Upper lobe of left lung (tissue), 6 donors: ENCODE measurements at regions not wholly inside any gene's neighbourhood (a gene's known extent, or its start where the extent isn't known, plus 50 kb on each side); places are given as distances from the start of the nearest gene placed in this dataset.
"Not testable (repeated sequence)": the region's sequence is repeated elsewhere in the genome, so short reads cannot be mapped to it uniquely, and the experiment has no call there.

ENCODE experiments used
- ATAC-seq, 2 donors: fragments of 200-7000 bp; cut with Tn5 transposase; one replicate each; pipeline ENCODE4 v1.9.1; 2022; ENCODE audit warnings: mild to moderate bottlenecking in 2 of 2, moderate library complexity in 2 of 2; ENCODE audit not compliant: low FRiP score in 2 of 2
- DNase-seq, 2 donors: peaks; one replicate each; pipeline ENCODE4 v3.0.0-alpha.2; 2019 to 2020
- H3K27ac ChIP-seq, 4 donors: fragments of 200-600 bp; sonication (generic); one replicate each; pipeline ENCODE4 v1.5.1; 2016 to 2019
- H3K27me3 ChIP-seq, 4 donors: fragments of 200-600 bp; sonication (generic); one replicate each; pipeline ENCODE4 v1.5.1; 2017 to 2019
- H3K36me3 ChIP-seq, 4 donors: fragments of 200-600 bp; sonication (generic); one replicate each; pipeline ENCODE4 v1.5.1; 2016 to 2019
- H3K4me1 ChIP-seq, 4 donors: fragments of 200-600 bp; sonication (generic); one replicate each; pipeline ENCODE4 v1.5.1; 2018 to 2019
- H3K4me3 ChIP-seq, 4 donors: fragments of 200-600 bp; sonication (generic); one replicate each; pipeline ENCODE4 v1.5.1; 2017 to 2019; ENCODE audit warnings: mild to moderate bottlenecking in 2 of 4, moderate library complexity in 1 of 4
- H3K9me3 ChIP-seq, 4 donors: fragments of 200-600 bp; sonication (generic); one replicate each; pipeline ENCODE4 v1.5.1; 2018 to 2019
- EP300 ChIP-seq, 4 donors: sonication (generic); formaldehyde crosslinking; IDR thresholded peaks; one replicate each; pipeline ENCODE4 v1.5.1; 2017; ENCODE audit warnings: antibody characterized with exemption in 4 of 4, control low read depth in 2 of 4
- POLR2A ChIP-seq, 4 donors: fragments of 450-650 bp; IDR thresholded peaks; one replicate each; pipeline ENCODE4 v1.5.1; 2016 to 2017; ENCODE audit warnings: antibody characterized with exemption in 4 of 4, mild to moderate bottlenecking in 2 of 4
- POLR2AphosphoS5 ChIP-seq, 2 donors: sonication (generic); formaldehyde crosslinking; IDR thresholded peaks; one replicate each; pipeline ENCODE4 v1.5.1; 2017; ENCODE audit warnings: antibody characterized with exemption in 2 of 2
- WGBS, 2 donors: methylation state at CpG; one replicate each; pipeline ENCODE4 v1.1.5; 2017 to 2018; 5-methylcytosine and 5-hydroxymethylcytosine counted together
- TF ChIP-seq, protein P1 (sequence below), 6 experiments: fragments of 450-650 bp in 4 of 6; fragments of 200-600 bp in 2 of 6; sonication (generic) in 2 of 6; IDR thresholded peaks; one replicate each; pipeline ENCODE4 v1.5.1; 2016 to 2019; ENCODE audit warnings: antibody characterized with exemption in 6 of 6
- donor health status: DM: no; HTN: no; CAD: no; lungs with moderate emphysema.
- donor health status: DM: no; HTN: yes; CAD: no; lungs with severe emphysema.

- no peak overlapping the region for H3K4me3 ChIP-seq
- TF ChIP-seq, protein P1, sequence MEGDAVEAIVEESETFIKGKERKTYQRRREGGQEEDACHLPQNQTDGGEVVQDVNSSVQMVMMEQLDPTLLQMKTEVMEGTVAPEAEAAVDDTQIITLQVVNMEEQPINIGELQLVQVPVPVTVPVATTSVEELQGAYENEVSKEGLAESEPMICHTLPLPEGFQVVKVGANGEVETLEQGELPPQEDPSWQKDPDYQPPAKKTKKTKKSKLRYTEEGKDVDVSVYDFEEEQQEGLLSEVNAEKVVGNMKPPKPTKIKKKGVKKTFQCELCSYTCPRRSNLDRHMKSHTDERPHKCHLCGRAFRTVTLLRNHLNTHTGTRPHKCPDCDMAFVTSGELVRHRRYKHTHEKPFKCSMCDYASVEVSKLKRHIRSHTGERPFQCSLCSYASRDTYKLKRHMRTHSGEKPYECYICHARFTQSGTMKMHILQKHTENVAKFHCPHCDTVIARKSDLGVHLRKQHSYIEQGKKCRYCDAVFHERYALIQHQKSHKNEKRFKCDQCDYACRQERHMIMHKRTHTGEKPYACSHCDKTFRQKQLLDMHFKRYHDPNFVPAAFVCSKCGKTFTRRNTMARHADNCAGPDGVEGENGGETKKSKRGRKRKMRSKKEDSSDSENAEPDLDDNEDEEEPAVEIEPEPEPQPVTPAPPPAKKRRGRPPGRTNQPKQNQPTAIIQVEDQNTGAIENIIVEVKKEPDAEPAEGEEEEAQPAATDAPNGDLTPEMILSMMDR (IDR thresholded peaks at IDR 0.05), result no peak
- TF ChIP-seq POLR2A (IDR thresholded peaks at IDR 0.05) (no peak), POLR2AphosphoS5 (IDR thresholded peaks at IDR 0.05) (no peak), EP300 (IDR thresholded peaks at IDR 0.05) (no peak)
- H3K36me3 ChIP-seq, result no peaks in the 10 kb centered on the region
- H3K4me1 ChIP-seq, result no peaks in the 10 kb centered on the region
- DNase-seq (no peak), ATAC-seq (no peak)
- no peaks in the 10 kb centered on the region for H3K27me3 ChIP-seq
- H3K9me3 ChIP-seq, result peaks cover 0 to 6% (median 0%) of the 10 kb centered on the region in 4 donors
- 88 to 96% methylated on average over 2 of the region's 2 CpGs for WGBS, 2 donors
- H3K27ac ChIP-seq, result no peak overlapping the region
These were observed 941.1 kb downstream of the KCNA4 start for GRCh38 chr11:29075726-29076125.

- WGBS, 2 donors, result 62% methylated on average over 3 of the region's 3 CpGs
- H3K4me3 ChIP-seq, result no peak overlapping the region
- TF ChIP-seq POLR2A (IDR thresholded peaks at IDR 0.05), result no peak
- no peak for TF ChIP-seq POLR2AphosphoS5 (IDR thresholded peaks at IDR 0.05)
- TF ChIP-seq EP300 (IDR thresholded peaks at IDR 0.05), result no peak
- TF ChIP-seq, protein P1 (IDR thresholded peaks at IDR 0.05), result no peak
- H3K9me3 ChIP-seq, result no peaks in the 10 kb centered on the region
- ATAC-seq (no peak), DNase-seq (no peak)
- H3K4me1 ChIP-seq, result no peaks in the 10 kb centered on the region
- H3K36me3 ChIP-seq, result no peaks in the 10 kb centered on the region
- no peak overlapping the region for H3K27ac ChIP-seq
- H3K27me3 ChIP-seq, result no peaks in the 10 kb centered on the region
These were observed 953.0 kb downstream of the KCNA4 start for GRCh38 chr11:29063630-29064361.

- Histone ChIP-seq H3K27ac (no peak overlapping the region), H3K36me3 (no peaks in the 10 kb centered on the region), H3K27me3 (no peaks in the 10 kb centered on the region), H3K4me3 (no peak overlapping the region), H3K9me3 (peaks cover 0 to 6% (median 3%) of the 10 kb centered on the region in 4 donors), H3K4me1 (no peaks in the 10 kb centered on the region)
- no peak for DNase-seq
- TF ChIP-seq POLR2AphosphoS5 (IDR thresholded peaks at IDR 0.05) (no peak), POLR2A (IDR thresholded peaks at IDR 0.05) (no peak), EP300 (IDR thresholded peaks at IDR 0.05) (no peak)
- TF ChIP-seq, protein P1 (IDR thresholded peaks at IDR 0.05), result no peak
- ATAC-seq, result no peak
These were observed 953.3 kb downstream of the METTL15 start for GRCh38 chr11:29061452-29061851.

DNA sequence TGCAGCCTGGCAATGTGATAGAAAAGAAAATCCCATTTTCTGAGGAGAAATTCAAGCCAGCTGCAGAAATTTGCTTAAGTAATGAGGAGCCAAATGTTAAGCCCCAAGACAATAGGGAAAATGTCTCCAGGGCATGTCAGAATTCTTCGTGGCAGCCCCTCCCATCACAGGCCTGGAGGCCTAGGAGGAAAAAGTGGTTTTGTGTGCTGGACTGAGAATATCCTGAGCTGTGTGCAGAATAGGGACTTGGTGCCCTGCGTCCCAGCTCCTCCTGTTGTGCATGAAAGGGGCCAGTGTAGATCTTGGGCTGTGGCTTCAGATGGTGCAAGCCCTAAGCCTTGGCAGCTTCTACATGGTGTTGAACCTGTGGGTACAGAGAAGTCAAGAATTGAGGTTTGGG, 948.3 kb downstream of the METTL15 start:
- not testable (repeated sequence) for DNase-seq, H3K4me3 ChIP-seq, H3K4me1 ChIP-seq, ATAC-seq, H3K27me3 ChIP-seq, H3K9me3 ChIP-seq, H3K27ac ChIP-seq, H3K36me3 ChIP-seq
- 66% methylated on average over 2 of the region's 2 CpGs for WGBS, 2 donors

DNA sequence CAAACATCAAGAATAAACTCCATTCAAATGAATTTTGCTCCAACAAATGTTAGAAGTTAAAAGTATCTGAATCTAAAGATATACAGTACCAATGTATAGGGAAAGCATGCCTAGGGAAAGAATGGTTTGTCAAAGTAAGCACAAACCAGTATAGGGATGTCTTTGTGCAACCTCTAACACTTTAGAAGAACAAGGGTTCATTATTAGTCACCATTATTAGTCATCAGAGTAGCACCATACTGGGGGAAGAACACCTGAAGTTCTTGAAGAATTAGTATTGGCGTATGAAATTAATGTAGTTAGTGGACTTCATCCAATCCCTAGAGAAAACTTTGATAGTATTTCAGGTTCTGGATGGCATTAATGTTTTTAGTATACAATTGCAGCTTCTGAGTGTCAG, 943.7 kb downstream of the METTL15 start:
- Histone ChIP-seq H3K9me3 (peaks cover 0 to 9% (median 3%) of the 10 kb centered on the region in 4 donors), H3K4me1 (no peaks in the 10 kb centered on the region), H3K27me3 (no peaks in the 10 kb centered on the region), H3K36me3 (no peaks in the 10 kb centered on the region), H3K4me3 (no peak overlapping the region), H3K27ac (no peak overlapping the region)
- 67 to 89% methylated on average over 1 of the region's 1 CpG for WGBS, 2 donors
- TF ChIP-seq EP300 (IDR thresholded peaks at IDR 0.05) (no peak), POLR2AphosphoS5 (IDR thresholded peaks at IDR 0.05) (no peak), POLR2A (IDR thresholded peaks at IDR 0.05) (no peak)
- TF ChIP-seq, protein P1 (IDR thresholded peaks at IDR 0.05), result no peak
- DNase-seq (no peak), ATAC-seq (no peak)

DNA sequence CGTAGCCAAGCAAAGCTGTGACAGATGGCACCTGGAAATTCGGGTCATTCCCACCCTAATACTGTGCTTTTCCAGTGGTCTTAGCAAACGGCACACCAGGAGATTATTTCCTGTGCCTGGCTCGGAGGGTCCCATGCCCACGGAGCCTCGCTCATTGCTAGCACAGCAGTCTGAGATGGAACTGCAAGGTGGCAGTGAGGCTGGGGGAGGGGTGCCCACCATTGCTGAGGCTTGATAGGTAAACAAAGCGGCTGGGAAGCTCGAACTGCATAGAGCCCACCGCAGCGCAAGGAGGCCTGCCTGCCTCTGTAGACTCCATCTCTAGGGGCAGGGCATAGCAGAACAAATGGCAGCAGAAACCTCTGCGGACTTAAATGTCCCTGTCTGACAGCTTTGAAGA, 942.8 kb downstream of the METTL15 start:
- not testable (repeated sequence) for H3K4me1 ChIP-seq, H3K27me3 ChIP-seq, ATAC-seq, H3K36me3 ChIP-seq, H3K9me3 ChIP-seq, H3K4me3 ChIP-seq, H3K27ac ChIP-seq
- peak in 1 of 2 donors; percentile 15 for DNase-seq
- 83 to 89% methylated on average over 5 to 11 of the region's 11 CpGs for WGBS, 2 donors
